ENCODE measurements at regions not wholly inside any gene's neighbourhood (a gene's known extent, or its start where the extent isn't known, plus 50 kb on each side); places are given as distances from the start of the nearest gene placed in this dataset.

- TF ChIP-seq CTCF (IDR thresholded peaks at IDR 0.05) (no peak), POLR2A (IDR thresholded peaks at IDR 0.05) (no peak)
Measured at GRCh38 chr11:106177311-106177710, 99.8 kb downstream of the AASDHPPT start.
